GM12892 (cell line): ENCODE measurements at regions not wholly inside any gene's neighbourhood (a gene's known extent, or its start where the extent isn't known, plus 50 kb on each side); places are given as distances from the start of the nearest gene placed in this dataset.

ENCODE experiments used
- POLR2A ChIP-seq: IDR thresholded peaks from 2 replicates; pipeline ENCODE4 v1.6.1; 2011; ENCODE audit warnings: low read depth, low read length, control low read depth
- POLR2AphosphoS5 ChIP-seq: IDR thresholded peaks from 2 replicates; pipeline ENCODE4 v1.6.1; 2011; ENCODE audit warnings: low read depth, low read length, control low read depth
- TAF1 ChIP-seq: IDR thresholded peaks from 2 replicates; pipeline ENCODE4 v1.6.1; 2011; ENCODE audit warnings: low read depth, mild to moderate bottlenecking, control low read depth, low read length, borderline replicate concordance

- TF ChIP-seq POLR2A (no peak), POLR2AphosphoS5 (no peak), TAF1 (no peak)
Measured at GRCh38 chr1:58966103-58966916, 182.5 kb upstream of the JUN start.
